OCI-LY3 (cell line): ENCODE measurements at regions not wholly inside any gene's neighbourhood (a gene's known extent, or its start where the extent isn't known, plus 50 kb on each side); places are given as distances from the start of the nearest gene placed in this dataset.

Experiments
- CTCF ChIP-seq: fragments of 200-600, 300-600 bp; sonication (generic); IDR thresholded peaks from 2 replicates; pipeline ENCODE4 v1.5.1; 2014; ENCODE audit warnings: antibody characterized with exemption, low read length, low read depth
- EZH2phosphoT487 ChIP-seq: fragments of 200-600 bp; shearing (Covaris generic); IDR thresholded peaks from 2 replicates; pipeline ENCODE4 v1.6.1; 2018; ENCODE audit warnings: antibody characterized with exemption, mixed run types, low read depth

- TF ChIP-seq CTCF (no peak), EZH2phosphoT487 (no peak)
These were observed 70.0 kb downstream of the LEPR start for GRCh38 chr1:65490231-65491009.
